ENCODE measurements at regions not wholly inside any gene's neighbourhood (a gene's known extent, or its start where the extent isn't known, plus 50 kb on each side); places are given as distances from the start of the nearest gene placed in this dataset.

- no peak for TF ChIP-seq CTCF (IDR thresholded peaks at IDR 0.05)
- TF ChIP-seq POLR2A (IDR thresholded peaks at IDR 0.05), result no peak
Observed at GRCh38 chrX:97763981-97764380, 880.3 kb downstream of the RPA4 start.
